T-cell (primary cell): ENCODE measurements at regions not wholly inside any gene's neighbourhood (a gene's known extent, or its start where the extent isn't known, plus 50 kb on each side); places are given as distances from the start of the nearest gene placed in this dataset.

ENCODE experiments used
- ATAC-seq, 4 experiments: fragments of 200-7000 bp in 3 of 4; fragments of 150-1000 bp in 1 of 4; cut with Tn5 transposase; replicated peaks in 1 of 4; 1 replicate in 3 of 4; 2 replicates in 1 of 4; pipeline ENCODE4 v1.10.0; 2021; ENCODE audit warnings: moderate library complexity in 3 of 4, mild to moderate bottlenecking in 2 of 4, moderate number of reproducible peaks in 1 of 4
- CTCF ChIA-PET, 2 donors: fragments of 300-600 bp; sonication (Branson Sonifier 250); formaldehyde crosslinking; loops; one replicate each; lab custom pipeline; 2022; ENCODE audit warnings: antibody characterized with exemption in 2 of 2; lab: Charles Lee
- POLR2A ChIA-PET, 2 donors: fragments of 300-600 bp; sonication (Branson Sonifier 250); formaldehyde crosslinking; loops; one replicate each; lab custom pipeline; 2022; ENCODE audit warnings: antibody characterized with exemption in 2 of 2; lab: Charles Lee
- DNase-seq, 35 experiments: peaks; one replicate each; pipeline versions ENCODE4 v3.0.0 to v3.0.0-alpha.2; 2013 to 2023
- H3K27ac ChIP-seq: one replicate; pipeline ENCODE4 v1.5.1; 2013; ENCODE audit warnings: low read length
- H3K27me3 ChIP-seq, 2 experiments: replicated peaks in 1 of 2; 1 replicate in 1 of 2; 2 replicates in 1 of 2; pipeline versions ENCODE4 v1.6.1 to v1.7.0; 2013; ENCODE audit warnings: low read length in 1 of 2, mixed read lengths in 1 of 2; ENCODE audit not compliant: control insufficient read depth in 2 of 2, insufficient read depth in 2 of 2; ENCODE audit errors: extremely low read depth in 1 of 2
- H3K36me3 ChIP-seq, 2 donors: 1 replicate in 1 of 2; 2 replicates in 1 of 2; pipeline versions ENCODE4 v1.6.1 to v1.7.0; 2013; ENCODE audit warnings: low read length in 1 of 2; ENCODE audit not compliant: control insufficient read depth in 2 of 2, insufficient read depth in 1 of 2; ENCODE audit errors: extremely low read depth in 1 of 2
- H3K4me1 ChIP-seq, 2 experiments: 1 replicate in 1 of 2; 2 replicates in 1 of 2; pipeline versions ENCODE4 v1.6.1 to v1.7.0; 2013; ENCODE audit warnings: low read length in 2 of 2, mixed read lengths in 1 of 2; ENCODE audit not compliant: insufficient read depth in 2 of 2, control insufficient read depth in 1 of 2; ENCODE audit errors: extremely low read depth in 1 of 2
- H3K4me3 ChIP-seq, 2 donors: 1 replicate in 1 of 2; 2 replicates in 1 of 2; pipeline versions ENCODE4 v1.5.1 to v1.7.0; 2013; ENCODE audit warnings: mild to moderate bottlenecking in 2 of 2, low read length in 1 of 2, moderate library complexity in 1 of 2; ENCODE audit not compliant: control insufficient read depth in 1 of 2; ENCODE audit errors: extremely low read depth in 1 of 2
- H3K9me3 ChIP-seq: 2 replicates; pipeline ENCODE4 v1.7.0; 2013
- H3K27ac Mint-ChIP-seq, 2 donors: one replicate each; pipeline ENCODE4 v1.8.0; 2020 to 2021; ENCODE audit warnings: mild to moderate bottlenecking in 2 of 2, mixed read lengths in 2 of 2
- H3K27me3 Mint-ChIP-seq, 2 donors: one replicate each; pipeline ENCODE4 v1.8.0; 2021 to 2022; ENCODE audit warnings: mixed read lengths in 2 of 2
- H3K36me3 Mint-ChIP-seq: one replicate; pipeline ENCODE4 v1.8.0; 2021; ENCODE audit warnings: mixed read lengths
- H3K4me1 Mint-ChIP-seq, 3 donors: one replicate each; pipeline ENCODE4 v1.8.0; 2020 to 2022; ENCODE audit warnings: mixed read lengths in 3 of 3, mild to moderate bottlenecking in 1 of 3
- H3K4me3 Mint-ChIP-seq, 3 donors: one replicate each; pipeline ENCODE4 v1.8.0; 2020 to 2022; ENCODE audit warnings: mild to moderate bottlenecking in 3 of 3, mixed read lengths in 3 of 3, moderate library complexity in 3 of 3
- H3K9me3 Mint-ChIP-seq, 3 donors: one replicate each; pipeline ENCODE4 v1.8.0; 2020 to 2022; ENCODE audit warnings: mixed read lengths in 3 of 3
- WGBS: methylation state at CpG from one replicate; pipeline ENCODE4 v1.1.5; 2013; ENCODE audit warnings: missing lambda C conversion rate; ENCODE audit not compliant: insufficient coverage; 5-methylcytosine and 5-hydroxymethylcytosine counted together

DNA sequence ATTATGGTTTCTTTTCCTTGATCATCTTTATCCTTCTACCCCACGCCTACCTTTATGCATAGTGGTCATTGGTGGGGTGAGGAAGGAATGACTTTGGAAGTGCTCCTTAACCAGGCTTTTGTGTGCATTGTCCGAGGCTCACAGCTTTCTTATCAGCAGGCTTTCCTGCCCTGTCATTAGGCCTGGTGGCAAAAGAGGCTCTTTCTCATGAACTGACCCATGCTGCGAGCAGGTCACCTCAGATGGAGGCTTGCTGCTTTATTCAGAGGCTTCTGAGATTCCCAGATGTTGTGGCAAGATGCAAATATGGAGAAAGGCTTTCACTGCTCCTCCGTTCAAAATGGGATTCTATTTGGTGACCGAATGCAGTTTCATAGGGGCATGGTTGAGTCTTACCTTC is 57.4 kb upstream of the DMRTA1 start:
- Mint-ChIP-seq H3K27ac (no peak overlapping the region), H3K36me3 (no peaks in the 10 kb centered on the region), H3K4me1 (no peaks in the 10 kb centered on the region), H3K27me3 (peaks cover 1 to 7% of the 10 kb centered on the region in 2 donors), H3K9me3 (no peaks in the 10 kb centered on the region), H3K4me3 (no peak overlapping the region)
- H3K4me3 ChIP-seq: no peak overlapping the region
- ATAC-seq: no peak
- H3K36me3 ChIP-seq: no peaks in the 10 kb centered on the region
- POLR2A ChIA-PET: no interaction called here
- 27% methylated on average over 2 of the region's 5 CpGs for WGBS
- no peaks in the 10 kb centered on the region for H3K4me1 ChIP-seq
- no peaks in the 10 kb centered on the region for H3K9me3 ChIP-seq
- H3K27ac ChIP-seq: no peak overlapping the region
- CTCF ChIA-PET: no interaction called here
- DNase-seq: no peak
- no peaks in the 10 kb centered on the region for H3K27me3 ChIP-seq

DNA sequence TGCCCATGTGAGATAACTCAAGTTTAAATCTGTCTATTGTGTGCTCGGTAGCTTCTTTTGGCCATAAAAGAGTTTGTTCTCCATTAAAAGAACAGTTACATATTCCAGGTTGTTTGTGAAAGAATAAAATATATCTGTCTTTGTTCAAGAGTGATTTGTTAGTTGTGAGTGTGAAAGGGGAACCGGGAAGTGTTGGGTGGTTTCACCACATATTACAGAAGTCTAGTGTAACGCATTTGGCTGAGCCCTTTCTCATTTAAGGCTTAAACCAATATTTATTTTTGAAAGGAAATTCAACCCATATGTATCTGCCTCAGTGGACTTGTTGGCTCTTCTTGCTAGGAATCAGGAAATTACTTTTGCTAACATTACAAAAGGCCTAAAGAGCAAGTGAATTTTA is 54.1 kb upstream of the DMRTA1 start:
- H3K4me3 ChIP-seq: no peak overlapping the region
- no peaks in the 10 kb centered on the region for H3K36me3 ChIP-seq
- CTCF ChIA-PET: no interaction called here
- POLR2A ChIA-PET: no interaction called here
- Mint-ChIP-seq H3K27me3 (peaks cover 0 to 3% of the 10 kb centered on the region in 2 donors), H3K27ac (no peak overlapping the region), H3K36me3 (no peaks in the 10 kb centered on the region), H3K4me1 (no peaks in the 10 kb centered on the region), H3K9me3 (peaks cover 0 to 4% (median 2%) of the 10 kb centered on the region in 3 donors), H3K4me3 (no peak overlapping the region)
- no peak overlapping the region for H3K27ac ChIP-seq
- no CpG with 5 or more reads among the region's 3 CpGs for WGBS
- no peak for ATAC-seq
- H3K9me3 ChIP-seq: no peaks in the 10 kb centered on the region
- no peaks in the 10 kb centered on the region for H3K27me3 ChIP-seq
- no peaks in the 10 kb centered on the region for H3K4me1 ChIP-seq
- no peak for DNase-seq

DNA sequence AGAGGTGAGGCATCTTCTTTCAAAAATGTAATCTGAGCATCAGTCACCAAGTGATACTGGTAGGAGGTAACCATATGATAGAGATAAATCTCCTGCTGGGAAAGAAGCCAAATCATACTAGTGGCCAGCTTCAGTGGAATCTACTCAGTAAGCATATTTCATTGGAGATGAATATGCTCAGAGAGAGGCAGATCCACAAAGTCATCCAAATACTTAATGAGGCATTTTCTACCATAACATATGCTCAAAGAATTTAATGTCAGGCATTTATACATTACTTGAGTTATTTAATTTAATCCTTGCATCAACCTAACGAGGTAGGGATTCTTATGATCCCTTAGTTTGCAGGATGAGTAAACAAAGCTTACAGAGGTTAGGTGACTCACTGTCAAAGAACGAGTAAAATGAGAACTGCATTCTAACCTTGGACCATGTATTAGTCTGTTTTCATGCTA is 50.9 kb upstream of the DMRTA1 start:
- Histone ChIP-seq H3K27me3 (no peaks in the 10 kb centered on the region), H3K4me3 (no peak overlapping the region), H3K4me1 (no peaks in the 10 kb centered on the region), H3K9me3 (no peaks in the 10 kb centered on the region), H3K27ac (no peak overlapping the region), H3K36me3 (no peaks in the 10 kb centered on the region)
- DNase-seq (no peak), ATAC-seq (no peak)
- Mint-ChIP-seq H3K4me3 (no peak overlapping the region), H3K4me1 (no peaks in the 10 kb centered on the region), H3K27me3 (peaks cover 0 to 3% of the 10 kb centered on the region in 2 donors), H3K27ac (no peak overlapping the region), H3K9me3 (peaks cover 0 to 4% (median 2%) of the 10 kb centered on the region in 3 donors), H3K36me3 (no peaks in the 10 kb centered on the region)
- POLR2A ChIA-PET: no interaction called here
- CTCF ChIA-PET: interaction anchor here in 1 of 2 donors (0.6 kb wide), 1 partner anchor 1893 kb away, joined by 3 read pairs; no protein-coding TSS in a partner anchor
- WGBS: no CpG with 5 or more reads among the region's 2 CpGs
